CD4-positive, CD25-positive, alpha-beta regulatory T cell (primary cell): ENCODE measurements at regions not wholly inside any gene's neighbourhood (a gene's known extent, or its start where the extent isn't known, plus 50 kb on each side); places are given as distances from the start of the nearest gene placed in this dataset.

Source experiments
- ATAC-seq, 2 donors: fragments of 150-1000 bp; cut with Tn5 transposase; one replicate each; pipeline ENCODE4 v1.10.0; 2021; ENCODE audit warnings: low read depth in 2 of 2, moderate number of reproducible peaks in 2 of 2, moderate library complexity in 1 of 2
- DNase-seq, 3 donors: peaks; one replicate each; pipeline versions ENCODE4 v3.0.0 to v3.0.0-alpha.2; 2012 to 2022; ENCODE audit warnings: mixed read lengths in 1 of 3
- H3K27ac ChIP-seq: one replicate; pipeline ENCODE4 v1.7.0; 2013; ENCODE audit warnings: mild to moderate bottlenecking, low read length; ENCODE audit not compliant: insufficient read depth, poor library complexity, severe bottlenecking
- H3K27me3 ChIP-seq: one replicate; pipeline ENCODE4 v1.7.0; 2013; ENCODE audit warnings: low read length; ENCODE audit not compliant: control insufficient read depth, insufficient read depth
- H3K36me3 ChIP-seq: one replicate; pipeline ENCODE4 v1.7.0; 2013; ENCODE audit warnings: mild to moderate bottlenecking, low read length, moderate library complexity; ENCODE audit not compliant: control insufficient read depth, insufficient read depth
- H3K4me1 ChIP-seq: 2 replicates; pipeline ENCODE4 v1.7.0; 2013; ENCODE audit warnings: mild to moderate bottlenecking, low read length; ENCODE audit not compliant: insufficient read depth, control insufficient read depth, poor library complexity, severe bottlenecking
- H3K4me3 ChIP-seq: one replicate; pipeline ENCODE4 v1.7.0; 2013; ENCODE audit warnings: low read depth, mild to moderate bottlenecking, low read length, moderate library complexity
- H3K9me3 ChIP-seq, 2 experiments: 1 replicate in 1 of 2; 2 replicates in 1 of 2; pipeline ENCODE4 v1.7.0; 2013; ENCODE audit warnings: low read length in 2 of 2, mild to moderate bottlenecking in 1 of 2, moderate library complexity in 1 of 2; ENCODE audit not compliant: control insufficient read depth in 2 of 2
- H3K27ac Mint-ChIP-seq, 3 donors: one replicate each; pipeline ENCODE4 v1.8.0; 2020 to 2022; ENCODE audit warnings: mild to moderate bottlenecking in 3 of 3, mixed read lengths in 3 of 3, moderate library complexity in 2 of 3
- H3K27me3 Mint-ChIP-seq: one replicate; pipeline ENCODE4 v1.8.0; 2022; ENCODE audit warnings: mild to moderate bottlenecking, mixed read lengths
- H3K36me3 Mint-ChIP-seq: one replicate; pipeline ENCODE4 v1.8.0; 2020; ENCODE audit warnings: mixed read lengths
- H3K4me1 Mint-ChIP-seq, 4 donors: one replicate each; pipeline ENCODE4 v1.8.0; 2020 to 2022; ENCODE audit warnings: mixed read lengths in 4 of 4, mild to moderate bottlenecking in 1 of 4
- H3K4me3 Mint-ChIP-seq, 4 donors: one replicate each; pipeline ENCODE4 v1.8.0; 2020 to 2022; ENCODE audit warnings: mild to moderate bottlenecking in 4 of 4, mixed read lengths in 4 of 4, moderate library complexity in 3 of 4
- H3K9me3 Mint-ChIP-seq, 7 donors: one replicate each; pipeline ENCODE4 v1.8.0; 2020 to 2022; ENCODE audit warnings: mixed read lengths in 7 of 7, mild to moderate bottlenecking in 3 of 7, moderate library complexity in 2 of 7

GRCh38 chr12:92299744-92300143 lies 154.1 kb upstream of the BTG1 start:
- no peaks in the 10 kb centered on the region for H3K27me3 ChIP-seq
- no peak for ATAC-seq
- H3K4me1 ChIP-seq, result peaks cover 19% of the 10 kb centered on the region
- H3K9me3 Mint-ChIP-seq, result peaks cover 0 to 4% (median 0%) of the 10 kb centered on the region in 7 donors
- H3K4me1 Mint-ChIP-seq, result peaks cover 20 to 36% (median 28%) of the 10 kb centered on the region in 4 donors
- no peak overlapping the region for H3K27ac Mint-ChIP-seq
- H3K36me3 ChIP-seq, result no peaks in the 10 kb centered on the region
- H3K4me3 ChIP-seq, result no peak overlapping the region
- no peaks in the 10 kb centered on the region for H3K36me3 Mint-ChIP-seq
- no peak overlapping the region for H3K4me3 Mint-ChIP-seq
- no peak for DNase-seq
- no peaks in the 10 kb centered on the region for H3K9me3 ChIP-seq
- no peak overlapping the region for H3K27ac ChIP-seq
- H3K27me3 Mint-ChIP-seq, result no peaks in the 10 kb centered on the region

GRCh38 chr12:92299344-92299743 lies 153.7 kb upstream of the BTG1 start:
- DNase-seq (no peak), ATAC-seq (no peak)
- no peaks in the 10 kb centered on the region for H3K27me3 ChIP-seq
- peaks cover 23 to 36% (median 30%) of the 10 kb centered on the region in 4 donors for H3K4me1 Mint-ChIP-seq
- no peaks in the 10 kb centered on the region for H3K27me3 Mint-ChIP-seq
- no peak overlapping the region for H3K4me3 ChIP-seq
- H3K36me3 Mint-ChIP-seq, result no peaks in the 10 kb centered on the region
- no peak overlapping the region for H3K4me3 Mint-ChIP-seq
- H3K9me3 Mint-ChIP-seq, result peaks cover 0 to 4% (median 0%) of the 10 kb centered on the region in 7 donors
- H3K27ac Mint-ChIP-seq, result no peak overlapping the region
- peaks cover 19% of the 10 kb centered on the region for H3K4me1 ChIP-seq
- H3K9me3 ChIP-seq, result no peaks in the 10 kb centered on the region
- no peak overlapping the region for H3K27ac ChIP-seq
- no peaks in the 10 kb centered on the region for H3K36me3 ChIP-seq

GRCh38 chr12:92297932-92298696 lies 152.5 kb upstream of the BTG1 start:
- H3K4me3 Mint-ChIP-seq, result peak overlapping the region; percentile 8 to 79 (median 65)
- no peaks in the 10 kb centered on the region for H3K36me3 ChIP-seq
- DNase-seq (peak in 2 of 3 donors; percentile 51 to 82), ATAC-seq (peak; percentile 90 to 92)
- no peaks in the 10 kb centered on the region for H3K27me3 Mint-ChIP-seq
- no peaks in the 10 kb centered on the region for H3K27me3 ChIP-seq
- no peaks in the 10 kb centered on the region for H3K36me3 Mint-ChIP-seq
- peaks cover 19% of the 10 kb centered on the region for H3K4me1 ChIP-seq
- H3K27ac ChIP-seq, result peak overlapping the region; percentile 57
- H3K9me3 Mint-ChIP-seq, result peaks cover 0 to 4% (median 0%) of the 10 kb centered on the region in 7 donors
- H3K4me1 Mint-ChIP-seq, result peaks cover 23 to 31% (median 26%) of the 10 kb centered on the region in 4 donors
- H3K27ac Mint-ChIP-seq, result peak overlapping the region in 1 of 3 donors; percentile 89
- no peaks in the 10 kb centered on the region for H3K9me3 ChIP-seq
- peak overlapping the region; percentile 56 for H3K4me3 ChIP-seq

GRCh38 chr12:92297405-92297804 lies 151.8 kb upstream of the BTG1 start:
- no peaks in the 10 kb centered on the region for H3K27me3 ChIP-seq
- peak overlapping the region in 1 of 3 donors; percentile 89 for H3K27ac Mint-ChIP-seq
- ATAC-seq, result peak; percentile 8 to 10
- peak overlapping the region in 3 of 4 donors; percentile 57 to 79 (median 73) for H3K4me3 Mint-ChIP-seq
- H3K36me3 Mint-ChIP-seq, result no peaks in the 10 kb centered on the region
- DNase-seq, result peak in 1 of 3 donors; percentile 44
- no peaks in the 10 kb centered on the region for H3K27me3 Mint-ChIP-seq
- H3K36me3 ChIP-seq, result no peaks in the 10 kb centered on the region
- H3K9me3 Mint-ChIP-seq, result peaks cover 0 to 4% (median 0%) of the 10 kb centered on the region in 7 donors
- H3K27ac ChIP-seq, result no peak overlapping the region
- peaks cover 19% of the 10 kb centered on the region for H3K4me1 ChIP-seq
- H3K4me3 ChIP-seq, result peak overlapping the region; percentile 56
- H3K9me3 ChIP-seq, result no peaks in the 10 kb centered on the region
- H3K4me1 Mint-ChIP-seq, result peaks cover 23 to 27% (median 24%) of the 10 kb centered on the region in 4 donors

- Histone ChIP-seq H3K27ac (no peak overlapping the region), H3K27me3 (no peaks in the 10 kb centered on the region), H3K9me3 (no peaks in the 10 kb centered on the region), H3K4me3 (no peak overlapping the region), H3K4me1 (peaks cover 19% of the 10 kb centered on the region), H3K36me3 (no peaks in the 10 kb centered on the region)
- ATAC-seq, result no peak
- no peak for DNase-seq
- Mint-ChIP-seq H3K9me3 (peaks cover 0 to 4% (median 0%) of the 10 kb centered on the region in 7 donors), H3K4me1 (peaks cover 23 to 32% (median 28%) of the 10 kb centered on the region in 4 donors), H3K27ac (peak overlapping the region; percentile 11 to 55 (median 38)), H3K27me3 (no peaks in the 10 kb centered on the region), H3K4me3 (peak overlapping the region in 1 of 4 donors; percentile 3), H3K36me3 (no peaks in the 10 kb centered on the region)
Measured at GRCh38 chr12:92295523-92295922, 149.9 kb upstream of the BTG1 start.

- DNase-seq (no peak), ATAC-seq (no peak)
- no peaks in the 10 kb centered on the region for H3K36me3 Mint-ChIP-seq
Measured at GRCh38 chr12:92294676-92295440, 149.2 kb upstream of the BTG1 start.

GRCh38 chr12:92292016-92292415 lies 146.4 kb upstream of the BTG1 start:
- ATAC-seq (no peak), DNase-seq (no peak)
- peaks cover 0 to 2% (median 0%) of the 10 kb centered on the region in 7 donors for H3K9me3 Mint-ChIP-seq
- peaks cover 13 to 35% (median 14%) of the 10 kb centered on the region in 4 donors for H3K4me1 Mint-ChIP-seq
- H3K27me3 Mint-ChIP-seq, result no peaks in the 10 kb centered on the region
- no peaks in the 10 kb centered on the region for H3K4me1 ChIP-seq
- no peaks in the 10 kb centered on the region for H3K9me3 ChIP-seq
- H3K4me3 ChIP-seq, result no peak overlapping the region
- peak overlapping the region in 1 of 3 donors; percentile 72 for H3K27ac Mint-ChIP-seq
- no peak overlapping the region for H3K27ac ChIP-seq
- no peaks in the 10 kb centered on the region for H3K36me3 Mint-ChIP-seq
- no peaks in the 10 kb centered on the region for H3K36me3 ChIP-seq
- no peak overlapping the region for H3K4me3 Mint-ChIP-seq
- H3K27me3 ChIP-seq, result no peaks in the 10 kb centered on the region

More at GRCh38 chr12:92294676-92295440, 149.2 kb upstream of the BTG1 start:
- Histone ChIP-seq H3K4me1 (peaks cover 19% of the 10 kb centered on the region), H3K4me3 (no peak overlapping the region), H3K9me3 (no peaks in the 10 kb centered on the region), H3K27ac (no peak overlapping the region), H3K36me3 (no peaks in the 10 kb centered on the region), H3K27me3 (no peaks in the 10 kb centered on the region)
- Mint-ChIP-seq H3K4me3 (no peak overlapping the region), H3K9me3 (peaks cover 0 to 4% (median 0%) of the 10 kb centered on the region in 7 donors), H3K27ac (peak overlapping the region; percentile 11 to 71 (median 55)), H3K27me3 (no peaks in the 10 kb centered on the region), H3K4me1 (peaks cover 23 to 33% (median 30%) of the 10 kb centered on the region in 4 donors)
